ENCODE measurements at regions not wholly inside any gene's neighbourhood (a gene's known extent, or its start where the extent isn't known, plus 50 kb on each side); places are given as distances from the start of the nearest gene placed in this dataset.
"Not testable (repeated sequence)": the region's sequence is repeated elsewhere in the genome, so short reads cannot be mapped to it uniquely, and the experiment has no call there.

DNA sequence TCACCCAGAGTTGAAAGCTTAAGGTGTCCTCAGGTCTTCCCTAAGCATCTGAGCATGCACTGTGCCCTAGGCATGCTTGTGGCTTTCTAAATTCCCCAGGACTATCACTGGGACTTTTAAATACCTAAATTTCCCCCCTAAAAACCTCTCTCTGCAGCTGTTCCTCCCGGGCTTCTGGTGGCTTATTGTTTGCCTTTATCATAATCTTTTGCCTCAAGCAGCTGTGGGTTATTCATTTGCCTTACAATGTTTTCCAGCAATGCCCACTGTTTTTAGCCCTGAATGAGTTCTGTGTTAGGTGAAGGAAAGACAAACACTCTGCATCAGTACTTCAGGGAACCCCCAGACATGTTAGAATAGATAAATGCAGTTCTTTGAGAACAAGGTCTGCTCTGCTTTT lies 455.0 kb downstream of the ZIC3 start:
- no peak for DNase-seq (ENCODE audit: low spot score)

DNA sequence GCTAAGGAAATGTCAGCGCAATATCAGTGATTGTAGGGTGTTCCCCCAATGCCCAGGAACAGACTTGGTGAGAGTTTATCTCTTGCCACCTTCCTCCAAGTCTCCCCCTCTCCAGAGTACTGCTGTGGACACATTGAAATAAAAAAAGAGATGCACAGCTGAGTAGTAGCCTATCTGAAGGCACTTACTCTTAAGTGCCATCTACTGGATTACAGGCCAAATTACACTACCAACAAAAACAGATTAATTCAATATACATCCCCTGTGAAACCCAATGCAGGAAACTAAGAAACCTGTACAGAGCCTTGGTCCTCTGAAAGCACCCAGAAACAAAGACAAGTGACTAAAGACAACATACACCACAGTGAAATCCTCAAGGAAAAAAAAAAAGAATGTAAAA lies 460.3 kb downstream of the ZIC3 start:
- DNase-seq (ENCODE audit: low spot score) = peak; percentile 27

DNA sequence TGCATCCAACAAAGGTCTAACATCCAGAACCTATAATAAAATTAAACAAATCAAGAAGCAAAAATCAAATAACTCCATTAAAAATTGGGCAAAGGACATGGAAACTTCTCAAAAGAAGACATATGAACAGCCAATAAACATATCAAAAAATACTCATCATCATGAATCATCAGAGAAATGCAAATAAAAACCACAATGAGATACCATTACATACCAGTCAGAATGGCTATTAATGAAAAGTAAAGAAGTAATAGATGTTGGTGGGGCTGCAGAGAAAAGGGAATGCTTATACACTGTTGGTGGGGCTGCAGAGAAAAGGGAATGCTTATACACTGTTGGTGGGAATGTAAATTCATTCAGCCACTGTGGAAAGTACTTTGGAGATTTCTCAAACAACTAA lies 465.8 kb downstream of the ZIC3 start:
- DNase-seq (ENCODE audit: low spot score) = no peak

DNA sequence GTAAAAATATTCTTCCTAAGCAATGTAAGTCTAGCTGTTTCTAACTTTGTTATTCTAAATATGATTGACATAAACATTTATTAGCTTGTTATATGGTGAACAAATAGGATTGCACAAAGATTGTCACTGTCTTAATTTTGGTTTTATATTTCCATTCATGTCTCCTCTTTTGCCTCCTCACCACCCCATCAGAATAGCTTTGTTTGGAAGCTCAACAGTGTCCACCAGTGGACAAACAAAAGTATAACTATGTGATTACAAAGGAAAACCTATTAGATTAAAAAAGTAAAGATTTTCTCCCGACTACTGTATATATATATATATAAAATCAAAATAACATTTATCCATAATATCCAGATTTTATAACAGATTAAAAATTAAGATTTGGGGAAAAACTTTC lies 468.2 kb downstream of the ZIC3 start:
- peak; percentile 1 for DNase-seq (ENCODE audit: low spot score)

DNA sequence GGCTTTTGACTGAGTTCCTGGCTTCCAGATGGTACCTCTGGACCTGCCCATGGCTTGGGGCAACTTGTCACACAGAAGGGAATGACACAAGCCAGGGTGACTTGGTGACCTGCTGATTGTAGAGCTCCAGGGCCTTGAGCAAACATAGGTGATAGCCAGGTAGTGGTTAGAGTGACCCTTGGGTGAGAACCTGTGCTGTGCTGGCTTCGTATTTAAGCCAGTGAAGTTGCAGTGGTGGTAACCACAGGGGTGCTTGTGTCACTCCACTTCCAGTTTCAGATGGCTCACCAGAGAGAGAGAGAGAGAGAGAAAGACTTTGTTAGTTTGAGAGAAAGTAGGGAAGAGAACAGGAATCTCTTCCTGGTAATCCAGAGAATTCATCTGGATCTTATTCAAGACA lies 471.6 kb downstream of the ZIC3 start:
- no peak for DNase-seq (ENCODE audit: low spot score)

DNA sequence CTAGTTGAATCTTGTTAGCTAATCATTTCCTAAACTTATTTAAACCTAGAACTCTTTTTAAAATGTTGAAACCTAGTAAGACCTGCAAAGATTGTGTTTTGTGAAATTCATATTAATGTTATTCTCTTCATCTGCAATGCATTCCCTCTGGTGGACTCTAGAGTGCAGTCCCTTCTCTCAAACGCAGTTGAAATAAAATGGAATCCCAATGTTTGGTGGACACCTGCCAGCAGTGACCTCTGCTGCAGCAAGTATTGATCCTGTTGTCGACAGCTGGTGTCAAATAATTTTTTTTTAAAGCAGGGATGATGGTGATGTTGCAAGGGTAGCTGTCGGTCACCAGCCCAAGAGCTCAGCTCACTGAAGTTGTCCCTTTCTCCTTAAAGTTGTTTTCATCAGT lies 492.0 kb downstream of the ZIC3 start:
- DNase-seq (ENCODE audit: low spot score) = no peak

DNA sequence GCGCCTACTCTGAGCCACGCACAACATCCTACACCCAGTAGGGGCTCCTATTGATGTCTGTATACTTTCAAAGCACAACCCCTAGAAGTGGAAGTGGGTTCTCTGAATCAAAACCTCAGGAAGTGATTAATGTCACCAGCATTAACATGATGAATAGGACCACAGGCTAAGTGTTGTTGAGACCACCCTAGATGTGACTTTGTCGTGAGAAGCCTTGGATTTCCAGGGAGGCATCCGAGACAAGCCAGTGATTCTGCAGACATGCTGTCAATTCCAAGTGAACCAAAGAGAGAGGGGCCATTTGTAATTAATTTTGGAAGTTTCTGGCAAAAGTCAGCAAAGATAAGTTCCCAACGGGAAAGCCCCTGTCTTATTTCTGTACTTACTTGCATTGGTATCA lies 493.0 kb downstream of the ZIC3 start:
- DNase-seq (ENCODE audit: low spot score) = no peak

DNA sequence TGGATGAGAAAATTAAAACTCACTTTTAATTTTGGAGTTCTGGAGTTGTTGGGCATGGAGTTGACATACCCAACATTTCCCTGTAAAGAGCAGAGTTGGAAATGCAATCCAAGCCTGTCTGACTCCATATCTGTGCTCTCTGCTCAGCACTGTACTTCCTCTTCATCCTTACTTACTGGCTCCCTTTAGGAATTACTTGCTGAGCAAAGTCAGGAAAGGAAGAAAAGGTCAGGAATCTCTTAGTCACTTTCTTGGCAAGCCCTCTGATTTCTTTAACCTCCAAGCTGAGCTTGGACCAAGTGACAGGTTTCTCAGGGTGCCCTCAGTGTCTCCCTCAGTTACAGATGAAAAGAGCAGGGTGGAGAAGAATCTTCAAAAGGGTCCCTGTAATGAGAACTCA lies 501.5 kb downstream of the ZIC3 start:
- no peak for DNase-seq (ENCODE audit: low spot score)

DNA sequence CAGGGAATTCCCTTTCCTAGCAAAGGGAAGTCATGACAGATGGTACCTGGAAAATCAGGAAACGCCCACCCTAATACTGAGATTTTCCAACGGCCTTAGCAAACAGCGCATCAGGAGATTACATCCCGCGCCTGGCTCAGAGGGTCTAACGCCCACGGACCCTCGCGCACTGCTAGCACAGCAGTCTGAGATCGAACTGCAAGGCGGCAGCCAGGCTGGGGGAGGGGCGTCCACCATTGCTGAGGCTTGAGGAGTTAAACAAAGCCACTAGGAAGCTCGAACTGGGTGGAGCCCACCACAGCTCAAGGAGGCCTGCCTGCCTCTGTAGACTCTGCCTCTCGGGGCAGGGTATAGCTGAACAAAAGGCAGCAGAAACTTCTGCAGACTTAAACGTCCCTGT lies 507.7 kb downstream of the ZIC3 start:
- DNase-seq (ENCODE audit: low spot score) = no peak

DNA sequence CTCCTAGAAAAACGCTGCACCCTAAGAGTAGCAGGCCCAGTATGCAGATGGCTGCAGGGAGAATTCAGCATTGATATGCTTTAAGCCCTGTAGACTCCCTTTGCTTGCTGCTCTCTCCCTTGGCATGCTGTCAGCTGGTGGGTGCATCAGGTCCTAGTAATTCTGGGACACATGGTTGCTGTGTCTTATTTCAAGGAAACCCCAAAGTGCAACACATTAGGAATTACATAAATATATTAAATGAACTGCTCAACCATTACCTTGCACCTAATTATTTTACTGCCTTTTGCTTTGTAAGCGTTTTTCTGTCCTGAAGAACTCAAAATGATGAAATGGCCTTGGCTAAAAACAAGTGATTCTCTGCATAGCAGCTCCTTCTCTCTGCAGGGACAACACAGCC lies 516.3 kb downstream of the ZIC3 start:
- no peak for DNase-seq (ENCODE audit: low spot score)

DNA sequence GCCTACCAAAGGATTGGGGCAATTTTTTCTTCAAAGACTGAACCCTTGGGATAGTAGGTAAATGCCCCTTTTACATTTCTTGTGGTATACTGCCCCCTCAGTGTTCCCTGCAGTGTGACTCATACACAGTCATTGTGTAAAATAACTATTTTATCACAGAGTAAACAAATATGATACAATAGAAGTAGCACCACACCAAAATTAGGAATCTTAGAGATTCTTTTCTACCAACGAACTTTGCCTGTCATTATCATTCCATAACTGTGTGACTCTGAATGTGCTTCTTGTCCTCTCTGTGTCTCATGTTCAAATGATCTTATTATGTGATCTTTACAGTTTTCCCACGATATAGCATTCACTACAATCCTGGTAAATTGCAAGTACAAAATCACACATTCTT lies 517.0 kb downstream of the ZIC3 start:
- no peak for DNase-seq (ENCODE audit: low spot score)

DNA sequence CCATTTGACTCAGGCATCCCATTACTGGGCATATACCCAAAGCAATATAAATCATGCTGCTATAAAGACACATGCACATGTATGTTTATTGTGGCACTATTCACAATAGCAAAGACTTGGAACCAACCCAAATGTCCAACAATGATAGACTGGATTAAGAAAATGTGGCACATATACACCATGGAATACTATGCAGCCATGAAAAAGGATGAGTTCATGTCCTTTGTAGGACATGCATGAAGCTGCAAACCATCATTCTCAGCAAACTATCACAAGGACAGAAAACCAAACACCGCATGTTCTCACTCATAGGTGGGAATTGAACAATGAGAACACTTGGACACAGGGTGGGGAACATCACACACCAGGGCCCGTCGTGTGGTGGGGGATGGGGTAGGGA lies 545.0 kb downstream of the ZIC3 start:
- not testable (repeated sequence) for DNase-seq (ENCODE audit: low spot score)

DNA sequence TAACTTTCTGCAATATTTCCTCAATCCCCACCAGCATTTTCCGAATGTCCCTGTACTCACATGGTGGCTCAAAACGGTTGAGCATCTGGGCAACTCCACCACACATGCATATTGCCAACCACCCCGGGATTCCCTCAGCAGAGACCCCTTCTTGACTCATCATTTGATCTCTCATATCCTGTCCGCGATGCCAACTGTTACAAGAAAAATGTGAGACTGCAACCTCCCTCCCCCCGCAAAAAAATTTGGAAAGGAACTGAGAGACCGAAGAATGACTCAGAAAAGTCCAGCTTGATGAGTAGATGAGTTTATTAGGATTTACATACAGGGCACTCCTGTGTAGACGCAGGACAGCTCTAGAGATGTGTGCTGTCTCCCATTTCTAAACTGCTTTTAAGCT lies 561.4 kb downstream of the ZIC3 start:
- no peak for DNase-seq (ENCODE audit: low spot score)

DNA sequence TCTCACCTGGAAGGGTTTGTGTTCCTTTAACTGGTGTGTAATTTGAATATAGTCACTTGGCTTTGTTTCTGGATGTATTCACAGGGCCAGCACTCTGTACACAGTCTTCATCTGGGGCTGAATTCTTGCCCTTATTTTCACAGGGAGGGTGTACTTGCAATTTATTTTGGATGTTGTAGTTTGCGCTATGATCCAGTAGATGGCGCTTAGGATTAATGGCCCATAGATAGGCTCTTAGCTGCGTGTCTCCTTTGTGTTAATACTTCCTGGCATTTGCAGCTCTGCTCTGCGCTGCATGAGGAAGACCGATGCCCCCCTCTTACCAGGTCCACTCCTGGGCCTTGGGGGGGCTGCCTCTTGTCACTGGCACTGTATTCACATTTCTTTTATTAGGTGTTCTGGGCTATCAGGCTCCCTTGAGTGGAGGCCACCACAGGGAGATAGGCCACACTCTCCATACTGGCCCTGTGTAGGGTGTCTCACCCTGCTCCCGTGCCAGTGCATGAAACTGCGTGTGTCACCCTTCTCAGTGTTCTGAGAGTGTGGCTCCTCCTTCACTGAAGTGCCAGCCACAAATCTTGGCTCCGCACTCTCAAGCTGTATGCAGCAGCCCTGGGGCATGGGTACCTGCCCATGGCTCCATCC lies 562.2 kb downstream of the ZIC3 start:
- peak; percentile 44 for DNase-seq (ENCODE audit: low spot score)

DNA sequence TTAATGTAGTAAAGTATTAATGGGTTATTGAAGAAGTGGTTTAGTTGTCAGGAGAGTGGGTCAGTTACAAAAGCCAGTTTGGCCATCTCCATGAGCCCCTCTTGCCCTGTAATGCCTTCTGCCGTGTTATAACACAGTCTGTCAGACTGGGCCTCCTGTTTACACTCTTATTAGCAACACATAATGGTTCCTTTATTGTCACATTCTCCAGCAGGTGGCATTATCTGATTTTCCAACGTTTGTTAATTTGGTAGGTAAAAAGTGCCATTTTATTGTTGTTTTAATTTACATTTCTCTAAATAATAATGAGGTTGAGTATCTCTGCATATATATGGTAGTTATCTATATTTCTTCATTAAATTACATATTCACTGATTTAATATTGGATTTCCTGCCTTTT lies 560.8 kb downstream of the FGF13 start:
- DNase-seq (ENCODE audit: low spot score) = no peak

DNA sequence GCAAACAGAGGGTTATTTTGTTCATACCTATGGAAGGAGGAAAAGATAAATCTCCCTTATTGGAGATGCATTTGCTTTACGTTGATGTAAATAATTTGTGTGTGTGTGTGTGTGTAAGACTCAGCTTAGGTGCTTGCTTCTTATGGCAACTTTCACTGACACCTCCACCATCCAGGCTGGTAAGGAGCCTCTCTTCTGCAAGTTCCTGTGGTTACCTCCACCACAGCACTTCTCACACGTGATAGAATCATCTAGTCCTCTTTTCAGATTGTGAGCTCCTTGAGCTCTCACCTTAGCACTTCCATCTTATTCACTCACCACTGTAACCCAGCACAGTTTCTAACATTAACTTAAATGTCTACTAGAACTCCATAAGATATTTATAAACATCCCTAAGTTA lies 553.7 kb downstream of the FGF13 start:
- no peak for DNase-seq (ENCODE audit: low spot score)

DNA sequence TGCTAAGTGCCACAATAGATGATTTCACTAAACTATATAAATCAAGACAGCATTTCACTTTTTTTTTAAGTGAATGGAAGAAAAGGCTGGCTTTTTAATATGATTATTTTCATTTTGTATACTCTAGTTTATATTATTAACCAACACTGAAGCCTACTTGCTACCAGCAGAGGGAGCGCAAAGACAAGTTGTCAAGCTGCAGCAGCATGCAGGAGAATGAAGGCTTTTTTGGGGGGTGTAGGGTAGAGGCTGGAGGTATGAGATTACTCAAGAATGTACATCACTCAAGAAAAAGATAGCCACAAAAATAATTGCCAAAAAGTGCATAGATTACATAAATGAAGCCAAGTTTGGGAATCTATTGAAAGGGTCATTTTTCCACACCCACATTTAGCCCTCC lies 519.5 kb downstream of the FGF13 start:
- DNase-seq (ENCODE audit: low spot score) = peak; percentile 23

DNA sequence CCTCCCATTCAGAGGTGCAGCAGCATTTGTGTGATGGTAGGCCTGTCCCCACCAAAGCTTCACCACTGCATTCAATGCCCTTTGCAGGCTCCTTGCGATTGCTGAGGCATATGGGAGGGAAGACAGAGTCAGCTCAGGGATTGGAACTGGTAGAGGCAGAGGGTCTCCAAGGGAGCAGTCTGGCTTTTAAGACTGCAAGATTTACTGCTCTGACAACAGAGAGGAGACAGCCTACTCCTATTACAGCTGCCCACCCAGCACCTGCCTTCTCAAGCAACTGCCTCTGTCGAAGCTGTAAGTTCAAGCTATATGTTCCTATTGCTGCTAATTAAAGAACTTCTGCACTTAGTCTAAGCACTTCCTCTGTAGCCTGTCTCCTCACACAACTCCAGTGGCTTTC lies 481.8 kb downstream of the FGF13 start:
- DNase-seq (ENCODE audit: low spot score) = no peak

DNA sequence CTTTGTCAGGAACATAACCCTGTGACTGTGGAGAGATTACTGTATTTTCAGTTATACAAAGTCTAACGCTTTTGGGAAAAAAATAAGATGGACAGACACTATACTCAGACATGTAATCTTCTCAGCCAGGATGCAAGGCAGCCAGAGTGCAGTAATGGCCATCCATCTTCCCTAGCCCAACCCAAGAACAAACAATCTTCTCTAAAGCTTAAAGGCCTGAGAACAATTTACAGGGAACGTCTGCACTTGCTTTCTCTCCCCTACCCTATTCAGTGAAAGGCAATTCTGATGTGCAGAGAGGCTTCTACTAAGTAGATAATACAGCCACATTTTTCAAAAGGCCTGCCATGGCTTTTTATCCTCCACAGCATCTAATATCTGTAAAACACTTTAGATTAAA lies 471.3 kb downstream of the FGF13 start:
- no peak for DNase-seq (ENCODE audit: low spot score)

DNA sequence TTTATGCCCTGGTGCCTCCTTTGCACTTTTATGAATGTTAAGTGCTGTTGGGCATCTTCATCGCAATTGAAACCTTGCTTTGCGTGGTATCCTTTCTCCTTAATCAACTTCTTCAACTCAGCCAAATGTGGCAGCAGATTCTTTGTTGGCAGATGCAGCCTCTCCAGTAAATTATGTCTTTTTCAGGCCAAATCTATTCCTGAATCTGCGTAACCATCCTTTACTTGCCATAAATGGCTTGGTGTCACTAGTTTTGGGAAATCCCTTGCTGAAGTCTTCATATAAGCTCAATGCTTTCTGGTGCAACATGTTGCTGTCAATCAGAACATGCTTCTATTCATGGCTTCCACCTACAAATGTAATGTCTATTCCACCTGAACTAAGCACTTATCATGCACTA lies 457.5 kb downstream of the FGF13 start:
- DNase-seq (ENCODE audit: low spot score) = no peak

DNA sequence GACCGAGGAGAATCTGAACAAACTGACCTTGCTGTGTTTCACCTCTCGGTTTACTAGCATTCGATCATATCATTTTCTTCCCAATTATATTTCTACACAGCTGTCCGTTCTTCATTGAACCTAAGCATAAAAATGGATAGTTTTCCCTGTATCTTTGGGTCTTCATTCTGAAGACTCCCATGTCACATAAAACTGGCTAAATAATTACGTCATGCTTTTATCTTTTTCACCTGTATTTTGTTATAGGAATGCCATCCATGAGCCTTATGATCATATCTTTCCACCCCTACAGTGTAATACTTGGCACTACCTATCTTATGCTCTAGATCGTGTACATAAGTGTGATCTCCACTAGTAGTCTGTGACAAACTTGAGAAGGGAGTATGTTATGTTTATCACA lies 456.1 kb downstream of the FGF13 start:
- no peak for DNase-seq (ENCODE audit: low spot score)

DNA sequence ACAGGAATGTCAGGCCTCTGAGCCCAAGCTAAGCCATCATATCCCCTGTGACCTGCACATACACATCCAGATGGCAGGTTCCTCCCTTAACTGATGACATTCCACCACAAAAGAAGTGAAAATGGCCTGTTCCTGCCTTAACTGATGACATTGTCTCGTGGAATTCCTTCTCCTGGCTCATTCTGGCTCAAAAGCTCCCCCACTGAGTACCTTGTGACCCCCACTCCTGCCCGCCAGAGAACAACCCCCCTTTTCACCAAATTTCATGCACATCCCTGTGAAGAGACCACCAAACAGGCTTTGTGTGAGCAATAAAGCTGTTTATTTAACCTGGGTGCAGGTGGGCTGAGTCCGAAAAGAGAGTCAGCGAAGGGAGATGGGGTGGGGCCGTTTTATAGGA lies 447.4 kb downstream of the FGF13 start:
- DNase-seq (ENCODE audit: low spot score) = not testable (repeated sequence)

DNA sequence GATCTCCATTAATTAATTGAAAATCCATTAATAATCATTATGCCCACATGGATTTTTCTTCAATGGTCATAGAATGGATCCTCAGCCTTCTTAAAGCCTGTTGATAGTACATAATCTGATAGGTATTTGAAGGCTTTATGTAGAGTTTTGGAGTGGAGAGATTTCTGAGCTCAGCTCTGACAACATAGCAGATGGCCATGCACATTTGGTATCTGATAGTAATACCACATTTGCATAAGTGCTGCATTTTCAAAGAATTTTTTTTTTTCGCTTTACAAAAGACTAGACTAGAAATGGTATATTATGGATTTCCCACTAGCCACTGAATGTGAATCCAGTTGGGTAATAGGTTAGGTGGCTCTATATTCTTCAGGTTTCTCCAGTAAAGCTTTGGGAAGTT lies 440.6 kb downstream of the FGF13 start:
- DNase-seq (ENCODE audit: low spot score) = no peak

DNA sequence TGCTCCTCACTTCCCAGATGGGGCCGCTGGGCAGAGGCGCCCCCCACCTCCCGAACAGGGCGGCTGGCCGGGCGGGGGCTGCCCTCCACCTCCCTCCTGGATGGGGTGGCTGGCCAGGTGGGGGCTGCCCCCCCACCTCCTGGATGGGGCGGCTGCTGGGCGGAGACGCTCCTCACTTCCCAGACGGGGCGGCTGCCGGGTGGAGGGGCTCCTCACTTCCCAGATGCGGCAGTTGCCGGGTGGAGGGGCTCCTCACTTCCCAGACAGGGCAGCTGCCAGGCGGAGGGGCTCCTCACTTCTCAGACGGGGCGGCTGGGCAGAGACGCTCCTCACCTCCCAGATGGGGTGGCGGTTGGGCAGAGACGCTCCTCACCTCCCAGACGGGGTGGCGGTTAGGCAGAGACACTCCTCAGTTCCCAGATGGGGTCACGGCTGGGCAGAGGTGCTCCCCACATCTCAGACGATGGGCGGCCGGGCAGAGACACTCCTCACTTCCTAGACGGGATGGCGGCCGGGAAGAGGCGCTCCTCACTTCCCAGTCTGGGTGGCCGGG lies 428.8 kb downstream of the FGF13 start:
- not testable (repeated sequence) for DNase-seq (ENCODE audit: low spot score)
